GM12872 (cell line): ENCODE measurements at regions not wholly inside any gene's neighbourhood (a gene's known extent, or its start where the extent isn't known, plus 50 kb on each side); places are given as distances from the start of the nearest gene placed in this dataset.

Source experiments
- CTCF ChIP-seq: IDR thresholded peaks from 3 replicates; pipeline ENCODE4 v1.5.1; 2011; ENCODE audit warnings: low read depth, mild to moderate bottlenecking, low read length, moderate library complexity; ENCODE audit not compliant: insufficient read depth

DNA sequence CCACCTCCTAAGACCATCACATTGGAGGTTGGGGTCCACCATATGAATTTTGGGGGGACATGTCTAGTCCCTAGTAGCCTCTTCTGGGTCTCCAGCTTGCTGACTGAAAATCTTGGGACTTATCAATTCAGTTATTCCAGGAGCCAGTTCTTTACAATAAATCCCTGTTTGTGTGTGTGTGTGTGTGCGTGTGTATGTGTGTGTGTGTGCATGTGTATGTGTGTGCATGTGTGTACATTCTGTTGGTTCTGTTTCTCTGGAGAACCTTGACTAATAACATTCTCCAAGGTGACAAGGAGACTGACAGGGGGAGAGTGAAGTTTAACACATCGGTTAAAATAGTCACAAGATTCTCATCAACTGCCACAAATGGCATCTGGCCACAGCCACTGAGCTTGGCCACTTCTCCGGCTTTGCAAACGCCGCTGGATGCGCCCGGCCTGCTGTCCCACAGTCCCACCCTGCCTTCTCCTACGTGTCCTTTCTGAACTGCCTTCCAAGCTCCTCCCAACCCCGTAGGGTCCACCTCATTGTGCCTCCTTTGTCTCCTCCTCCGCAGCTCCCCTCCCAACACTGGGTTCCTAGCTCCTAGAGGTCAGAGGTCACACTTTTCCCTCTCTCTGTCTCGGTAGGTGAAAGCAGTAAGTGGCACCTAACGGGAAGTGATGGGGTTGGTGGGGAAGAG lies 88.1 kb upstream of the DIO3 start:
- TF ChIP-seq CTCF, result no peak

GRCh38 chr14:101473795-101474562 lies 87.3 kb upstream of the DIO3 start:
- TF ChIP-seq CTCF, result no peak

DNA sequence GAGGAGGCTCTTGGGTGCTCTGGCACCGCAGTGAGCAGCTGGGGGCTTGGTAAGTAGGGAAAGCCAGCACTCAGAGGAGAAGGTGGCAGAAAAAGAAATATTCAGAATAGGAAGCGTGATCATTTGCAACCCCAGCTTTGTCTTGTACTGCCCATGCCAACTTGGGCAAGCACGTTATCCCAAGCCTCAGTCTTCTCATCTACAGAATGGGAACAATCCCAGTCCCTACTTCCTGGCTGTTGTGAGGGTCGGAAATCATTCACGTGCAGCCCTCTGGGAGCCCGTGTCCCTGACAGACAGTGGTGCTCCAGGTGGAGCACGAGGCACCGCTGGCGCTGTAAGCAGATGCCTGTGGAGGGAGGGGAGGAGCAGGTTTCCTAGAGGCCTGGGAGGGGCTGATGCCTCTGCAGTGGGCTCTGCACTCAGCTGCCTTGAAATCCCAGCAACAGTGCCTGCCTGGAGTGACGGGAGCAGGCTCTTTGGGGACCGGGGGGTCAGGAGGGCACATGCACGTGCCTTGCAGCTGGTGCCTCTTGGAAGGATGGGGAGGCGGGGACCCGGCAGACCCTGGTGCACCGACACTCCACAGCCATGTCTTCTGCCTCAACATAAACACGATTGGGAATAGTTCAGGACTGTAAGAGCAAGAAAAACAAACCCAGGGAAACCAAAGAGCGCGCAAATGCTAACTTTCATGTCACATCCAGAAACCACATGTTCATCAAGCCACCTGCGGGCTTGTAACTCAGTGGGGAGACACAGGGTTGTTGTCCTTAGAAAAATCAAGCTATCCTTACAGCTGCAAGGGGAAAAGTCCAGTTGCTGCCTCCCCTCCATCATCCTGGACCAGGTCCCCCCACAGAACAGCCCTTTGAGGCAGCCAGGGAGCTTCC lies 86.5 kb upstream of the DIO3 start:
- no peak for TF ChIP-seq CTCF

- TF ChIP-seq CTCF, result no peak
These were observed 85.6 kb upstream of the DIO3 start for GRCh38 chr14:101475456-101476257.

GRCh38 chr14:101476258-101476915 lies 84.9 kb upstream of the DIO3 start:
- no peak for TF ChIP-seq CTCF

DNA sequence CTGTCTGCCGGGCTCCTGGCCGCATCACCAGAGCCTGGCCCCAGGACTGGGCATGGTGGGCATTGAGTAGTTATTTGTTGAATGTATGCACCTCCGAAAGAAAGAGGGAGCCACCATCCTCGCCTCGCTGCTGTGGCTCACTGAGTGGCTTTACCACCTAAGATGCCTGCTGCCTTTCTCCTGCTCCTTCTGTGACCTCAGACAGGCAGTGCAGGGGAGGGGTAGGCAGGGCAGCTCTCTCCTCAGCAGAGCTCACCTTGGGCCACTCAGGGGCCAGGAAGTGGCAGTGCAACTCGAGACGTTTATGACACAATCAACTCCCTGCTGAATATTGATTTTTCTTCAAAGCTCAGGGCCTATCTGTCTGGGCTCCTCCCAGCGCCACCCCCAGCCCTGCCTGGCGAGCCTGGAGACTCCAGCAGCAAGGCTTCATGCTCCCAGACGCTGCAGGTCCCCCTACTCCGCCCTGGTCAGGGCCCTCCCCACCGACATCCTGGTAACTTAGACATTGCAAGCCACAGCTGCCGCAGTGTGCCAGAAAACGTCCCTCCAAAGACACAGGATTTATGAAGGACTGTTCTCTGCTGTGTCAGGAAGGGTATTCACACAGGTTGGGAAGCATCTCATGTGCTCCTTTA lies 84.3 kb upstream of the DIO3 start:
- no peak for TF ChIP-seq CTCF
